Neural progenitor cell (in vitro differentiated cells): ENCODE measurements at regions not wholly inside any gene's neighbourhood (a gene's known extent, or its start where the extent isn't known, plus 50 kb on each side); places are given as distances from the start of the nearest gene placed in this dataset.

Source experiments
- EZH2 ChIP-seq: fragments of 200-600 bp; sonication (generic); IDR thresholded peaks from 2 replicates; pipeline ENCODE4 v1.6.1; 2017; ENCODE audit warnings: antibody characterized with exemption, mild to moderate bottlenecking, moderate library complexity
- TF ChIP-seq, protein P1 (sequence below): fragments of 200-600 bp; sonication (generic); IDR thresholded peaks from 2 replicates; pipeline ENCODE4 v1.5.1; 2017; ENCODE audit warnings: antibody characterized with exemption, mild to moderate bottlenecking

DNA sequence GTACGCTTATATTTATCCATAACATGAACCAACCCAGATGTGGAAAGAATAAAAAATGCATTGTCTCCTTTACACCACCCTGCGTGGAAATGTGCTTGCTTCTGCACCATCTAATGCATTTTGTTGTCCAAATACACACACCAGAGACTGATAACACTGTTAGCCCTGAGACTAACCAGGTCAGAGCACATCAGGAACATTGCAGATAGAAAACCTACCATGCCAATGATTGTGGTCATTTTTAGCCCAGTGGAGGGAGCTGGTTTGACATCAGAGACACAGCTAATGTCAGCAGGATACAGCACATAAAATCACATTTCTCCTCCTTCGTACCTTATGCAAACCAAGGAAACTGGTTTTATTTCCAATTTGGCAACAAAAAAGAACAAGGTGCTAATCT lies 528.7 kb downstream of the DOK5 start:
- TF ChIP-seq, protein P1, sequence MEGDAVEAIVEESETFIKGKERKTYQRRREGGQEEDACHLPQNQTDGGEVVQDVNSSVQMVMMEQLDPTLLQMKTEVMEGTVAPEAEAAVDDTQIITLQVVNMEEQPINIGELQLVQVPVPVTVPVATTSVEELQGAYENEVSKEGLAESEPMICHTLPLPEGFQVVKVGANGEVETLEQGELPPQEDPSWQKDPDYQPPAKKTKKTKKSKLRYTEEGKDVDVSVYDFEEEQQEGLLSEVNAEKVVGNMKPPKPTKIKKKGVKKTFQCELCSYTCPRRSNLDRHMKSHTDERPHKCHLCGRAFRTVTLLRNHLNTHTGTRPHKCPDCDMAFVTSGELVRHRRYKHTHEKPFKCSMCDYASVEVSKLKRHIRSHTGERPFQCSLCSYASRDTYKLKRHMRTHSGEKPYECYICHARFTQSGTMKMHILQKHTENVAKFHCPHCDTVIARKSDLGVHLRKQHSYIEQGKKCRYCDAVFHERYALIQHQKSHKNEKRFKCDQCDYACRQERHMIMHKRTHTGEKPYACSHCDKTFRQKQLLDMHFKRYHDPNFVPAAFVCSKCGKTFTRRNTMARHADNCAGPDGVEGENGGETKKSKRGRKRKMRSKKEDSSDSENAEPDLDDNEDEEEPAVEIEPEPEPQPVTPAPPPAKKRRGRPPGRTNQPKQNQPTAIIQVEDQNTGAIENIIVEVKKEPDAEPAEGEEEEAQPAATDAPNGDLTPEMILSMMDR, result no peak
- TF ChIP-seq EZH2, result no peak
